B cell (primary cell): ENCODE measurements at regions not wholly inside any gene's neighbourhood (a gene's known extent, or its start where the extent isn't known, plus 50 kb on each side); places are given as distances from the start of the nearest gene placed in this dataset.

Experiments
- ATAC-seq: fragments of 200-7000 bp; cut with Tn5 transposase; one replicate; pipeline ENCODE4 v1.10.0; 2021; ENCODE audit warnings: low read depth, mild to moderate bottlenecking, moderate number of reproducible peaks, moderate library complexity
- CTCF ChIA-PET: fragments of 350-600 bp; sonication (Branson Sonifier 250); formaldehyde crosslinking; loops from one replicate; lab custom pipeline; 2021; ENCODE audit warnings: antibody characterized with exemption, inconsistent platforms; lab: Charles Lee
- POLR2A ChIA-PET: fragments of 350-600 bp; sonication (Branson Sonifier 250); formaldehyde crosslinking; loops from one replicate; lab custom pipeline; 2021; ENCODE audit warnings: antibody characterized with exemption; lab: Charles Lee
- DNase-seq: peaks from one replicate; pipeline ENCODE4 v3.0.0; 2013
- H2AFZ ChIP-seq: 2 replicates; pipeline ENCODE4 v1.6.1; 2012; ENCODE audit warnings: mild to moderate bottlenecking, low read depth, low read length; ENCODE audit not compliant: insufficient read depth, poor library complexity, severe bottlenecking
- H3K27ac ChIP-seq, 2 donors: 1 replicate in 1 of 2; 2 replicates in 1 of 2; pipeline ENCODE4 v1.5.1; 2012 to 2013; ENCODE audit warnings: low read length in 2 of 2, mild to moderate bottlenecking in 2 of 2, moderate library complexity in 1 of 2
- H3K27me3 ChIP-seq, 4 experiments: fragments of 200-600 bp in 1 of 4; sonication (generic) in 1 of 4; replicated peaks in 1 of 4; 1 replicate in 2 of 4; 2 replicates in 2 of 4; pipeline versions ENCODE4 v1.6.1 to v1.7.0; 2013 to 2016; ENCODE audit warnings: low read length in 3 of 4, mild to moderate bottlenecking in 2 of 4, mixed read lengths in 1 of 4, moderate library complexity in 1 of 4; ENCODE audit not compliant: insufficient read depth in 4 of 4, control insufficient read depth in 3 of 4; ENCODE audit errors: control extremely low read depth in 1 of 4
- H3K36me3 ChIP-seq, 2 experiments: replicated peaks in 1 of 2; 1 replicate in 1 of 2; 2 replicates in 1 of 2; pipeline versions ENCODE4 v1.6.1 to v1.7.1; 2013; ENCODE audit warnings: low read length in 1 of 2; ENCODE audit not compliant: insufficient read depth in 2 of 2, control insufficient read depth in 1 of 2; ENCODE audit errors: control extremely low read depth in 1 of 2, extremely low read depth in 1 of 2
- H3K4me1 ChIP-seq, 2 donors: fragments of 200-600 bp in 1 of 2; sonication (generic) in 1 of 2; 1 replicate in 1 of 2; 2 replicates in 1 of 2; pipeline versions ENCODE4 v1.5.1 to v1.6.1; 2013 to 2017; ENCODE audit warnings: low read length in 2 of 2; ENCODE audit not compliant: control insufficient read depth in 2 of 2, insufficient read depth in 2 of 2
- H3K4me2 ChIP-seq: replicated peaks from 2 replicates; pipeline ENCODE3; 2012; ENCODE audit warnings: mild to moderate bottlenecking, low read depth, low read length; ENCODE audit not compliant: poor library complexity, severe bottlenecking
- H3K4me3 ChIP-seq, 5 experiments: fragments of 200-600 bp in 1 of 5; sonication (generic) in 1 of 5; 1 replicate in 3 of 5; 2 replicates in 2 of 5; pipeline versions ENCODE4 v1.5.1 to v1.7.0; 2011 to 2016; ENCODE audit warnings: low read length in 4 of 5, mild to moderate bottlenecking in 4 of 5, low read depth in 2 of 5, control low read depth in 1 of 5, moderate library complexity in 1 of 5; ENCODE audit not compliant: insufficient read depth in 1 of 5; ENCODE audit errors: control extremely low read depth in 1 of 5, extremely low read depth in 1 of 5
- H3K79me2 ChIP-seq: fragments of 200-600 bp; sonication (generic); one replicate; pipeline ENCODE4 v1.6.0; 2016; ENCODE audit warnings: low read length; ENCODE audit not compliant: control insufficient read depth, insufficient read depth
- H3K9ac ChIP-seq: fragments of 200-600 bp; sonication (generic); 2 replicates; pipeline ENCODE4 v1.6.1; 2017; ENCODE audit warnings: mild to moderate bottlenecking, low read length, moderate library complexity
- H3K9me3 ChIP-seq, 3 donors: one replicate each; pipeline versions ENCODE4 v1.6.1 to v1.7.1; 2013; ENCODE audit warnings: low read length in 2 of 3; ENCODE audit not compliant: control insufficient read depth in 2 of 3, insufficient read depth in 1 of 3; ENCODE audit errors: control extremely low read depth in 1 of 3
- H4K20me1 ChIP-seq: 2 replicates; pipeline ENCODE4 v1.6.0; 2012; ENCODE audit warnings: mild to moderate bottlenecking, low read length; ENCODE audit not compliant: insufficient read depth, control insufficient read depth, poor library complexity, severe bottlenecking
- H3K27ac Mint-ChIP-seq: one replicate; pipeline ENCODE4 v1.8.0; 2021; ENCODE audit warnings: mixed read lengths
- H3K27me3 Mint-ChIP-seq: one replicate; pipeline ENCODE4 v1.8.0; 2021; ENCODE audit warnings: mixed read lengths
- H3K4me1 Mint-ChIP-seq: one replicate; pipeline ENCODE4 v1.8.0; 2021; ENCODE audit warnings: mixed read lengths
- H3K4me3 Mint-ChIP-seq: one replicate; pipeline ENCODE4 v1.8.0; 2021; ENCODE audit warnings: mixed read lengths
- H3K9me3 Mint-ChIP-seq: one replicate; pipeline ENCODE4 v1.8.0; 2022; ENCODE audit warnings: mixed read lengths; ENCODE audit not compliant: insufficient read depth
- EZH2 ChIP-seq: IDR thresholded peaks from 2 replicates; pipeline ENCODE4 v1.6.1; 2012; ENCODE audit warnings: borderline replicate concordance, low read depth, mild to moderate bottlenecking, moderate library complexity, low read length; ENCODE audit not compliant: insufficient read depth, poor library complexity, severe bottlenecking
- WGBS: methylation state at CpG from one replicate; pipeline ENCODE4 v1.1.5; 2013; ENCODE audit warnings: missing lambda C conversion rate; ENCODE audit not compliant: insufficient coverage; 5-methylcytosine and 5-hydroxymethylcytosine counted together
- intact Hi-C: fragments of 100-400 bp; cut with micrococcal nuclease; formaldehyde crosslinking; loops from one replicate; pipeline ENCODE4 v1.10.0; 2022
- TF ChIP-seq, protein P1 (sequence below): fragments of 200-600 bp; IDR thresholded peaks from one replicate; pipeline ENCODE4 v1.8.0; 2022; ENCODE audit warnings: antibody characterized with exemption, mild to moderate bottlenecking

- Histone ChIP-seq H3K4me2 (no peak overlapping the region), H3K79me2 (no peaks in the 10 kb centered on the region), H3K9ac (no peak overlapping the region), H3K9me3 (peaks cover 0 to 4% (median 0%) of the 10 kb centered on the region in 3 donors), H3K36me3 (no peaks in the 10 kb centered on the region), H3K4me3 (no peak overlapping the region), H3K27me3 (no peaks in the 10 kb centered on the region), H4K20me1 (no peaks in the 10 kb centered on the region), H2AFZ (no peak overlapping the region), H3K27ac (no peak overlapping the region), H3K4me1 (no peaks in the 10 kb centered on the region)
- CTCF ChIA-PET = no interaction called here
- peaks cover 10% of the 10 kb centered on the region for H3K9me3 Mint-ChIP-seq
- 90% methylated on average over 5 of the region's 7 CpGs for WGBS
- no peak overlapping the region for H3K4me3 Mint-ChIP-seq
- TF ChIP-seq, protein P1, sequence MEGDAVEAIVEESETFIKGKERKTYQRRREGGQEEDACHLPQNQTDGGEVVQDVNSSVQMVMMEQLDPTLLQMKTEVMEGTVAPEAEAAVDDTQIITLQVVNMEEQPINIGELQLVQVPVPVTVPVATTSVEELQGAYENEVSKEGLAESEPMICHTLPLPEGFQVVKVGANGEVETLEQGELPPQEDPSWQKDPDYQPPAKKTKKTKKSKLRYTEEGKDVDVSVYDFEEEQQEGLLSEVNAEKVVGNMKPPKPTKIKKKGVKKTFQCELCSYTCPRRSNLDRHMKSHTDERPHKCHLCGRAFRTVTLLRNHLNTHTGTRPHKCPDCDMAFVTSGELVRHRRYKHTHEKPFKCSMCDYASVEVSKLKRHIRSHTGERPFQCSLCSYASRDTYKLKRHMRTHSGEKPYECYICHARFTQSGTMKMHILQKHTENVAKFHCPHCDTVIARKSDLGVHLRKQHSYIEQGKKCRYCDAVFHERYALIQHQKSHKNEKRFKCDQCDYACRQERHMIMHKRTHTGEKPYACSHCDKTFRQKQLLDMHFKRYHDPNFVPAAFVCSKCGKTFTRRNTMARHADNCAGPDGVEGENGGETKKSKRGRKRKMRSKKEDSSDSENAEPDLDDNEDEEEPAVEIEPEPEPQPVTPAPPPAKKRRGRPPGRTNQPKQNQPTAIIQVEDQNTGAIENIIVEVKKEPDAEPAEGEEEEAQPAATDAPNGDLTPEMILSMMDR = no peak
- TF ChIP-seq EZH2 = no peak
- POLR2A ChIA-PET = no interaction called here
- intact Hi-C loops = no loop called here
- DNase-seq (no peak), ATAC-seq (no peak)
- no peak overlapping the region for H3K27ac Mint-ChIP-seq
- H3K27me3 Mint-ChIP-seq = no peaks in the 10 kb centered on the region
- no peaks in the 10 kb centered on the region for H3K4me1 Mint-ChIP-seq
These were observed 348.6 kb upstream of the COBL start for GRCh38 chr7:51665045-51665780.

DNA sequence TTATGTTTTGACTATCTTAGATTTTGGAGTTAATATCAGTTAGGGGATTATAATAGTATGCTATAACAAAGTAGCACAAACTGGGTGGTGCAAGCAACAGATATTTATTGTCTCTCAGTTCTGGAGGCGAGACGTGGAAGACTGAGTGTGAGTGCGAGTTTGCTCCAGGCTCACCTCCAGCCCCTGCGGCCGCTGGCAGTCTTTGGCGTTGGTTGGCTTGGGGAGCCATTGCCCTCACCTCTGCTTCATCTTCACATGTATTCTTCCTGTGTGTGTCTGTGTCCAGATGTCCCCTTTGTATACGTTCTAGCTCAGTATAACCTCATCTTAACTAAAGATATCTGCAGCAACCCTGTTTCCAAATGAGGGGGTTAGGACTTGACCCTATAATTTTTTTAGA is 343.9 kb upstream of the COBL start:
- no peak overlapping the region for H3K4me2 ChIP-seq
- H3K9me3 ChIP-seq = peaks cover 0 to 8% (median 0%) of the 10 kb centered on the region in 3 donors
- no peaks in the 10 kb centered on the region for H3K4me1 Mint-ChIP-seq
- no peaks in the 10 kb centered on the region for H3K27me3 ChIP-seq
- no peaks in the 10 kb centered on the region for H3K4me1 ChIP-seq
- no peaks in the 10 kb centered on the region for H3K27me3 Mint-ChIP-seq
- no peak for DNase-seq
- H3K9me3 Mint-ChIP-seq = peaks cover 10% of the 10 kb centered on the region
- intact Hi-C loops = no loop called here
- ChIA-PET CTCF (no interaction called here), POLR2A (no interaction called here)
- no peak overlapping the region for H3K27ac ChIP-seq
- ATAC-seq = no peak
- WGBS = 95% methylated on average over 4 of the region's 7 CpGs
- H3K27ac Mint-ChIP-seq = no peak overlapping the region
- H3K9ac ChIP-seq = no peak overlapping the region
- no peaks in the 10 kb centered on the region for H3K79me2 ChIP-seq
- no peaks in the 10 kb centered on the region for H3K36me3 ChIP-seq
- no peak overlapping the region for H3K4me3 Mint-ChIP-seq
- H2AFZ ChIP-seq = no peak overlapping the region
- TF ChIP-seq, protein P1 = no peak
- no peak for TF ChIP-seq EZH2
- no peaks in the 10 kb centered on the region for H4K20me1 ChIP-seq
- no peak overlapping the region for H3K4me3 ChIP-seq
